PFSK-1 (cell line): ENCODE measurements at regions not wholly inside any gene's neighbourhood (a gene's known extent, or its start where the extent isn't known, plus 50 kb on each side); places are given as distances from the start of the nearest gene placed in this dataset.

ENCODE experiments used
- POLR2AphosphoS5 ChIP-seq: IDR thresholded peaks from 2 replicates; pipeline ENCODE4 v1.6.1; 2012; ENCODE audit warnings: low read depth, mild to moderate bottlenecking, control low read depth, low read length, moderate library complexity
- REST ChIP-seq, 2 experiments: IDR thresholded peaks; 2 replicates each; pipeline versions ENCODE4 v1.6.1 to v1.8.0; 2011 to 2012; ENCODE audit warnings: low read depth in 2 of 2, low read length in 2 of 2, control low read depth in 1 of 2, inconsistent platforms in 1 of 2, mild to moderate bottlenecking in 1 of 2, moderate library complexity in 1 of 2; ENCODE audit not compliant: insufficient read depth in 1 of 2
- TAF1 ChIP-seq: IDR thresholded peaks from 2 replicates; pipeline ENCODE4 v1.6.1; 2012; ENCODE audit warnings: low read length, control low read depth, borderline replicate concordance; ENCODE audit not compliant: insufficient read depth

GRCh38 chr6:81808851-81809570 is 56.5 kb upstream of the TENT5A start:
- TF ChIP-seq POLR2AphosphoS5 (no peak), REST (IDR thresholded peaks at IDR 0.05; ENCODE audit: insufficient read depth in 1 of 2, low read depth in 2 of 2, low read length in 2 of 2) (no peak), TAF1 (no peak)
